Glomerular visceral epithelial cell (primary cell): ENCODE measurements at regions not wholly inside any gene's neighbourhood (a gene's known extent, or its start where the extent isn't known, plus 50 kb on each side); places are given as distances from the start of the nearest gene placed in this dataset.

ENCODE experiments used
- DNase-seq: peaks from one replicate; pipeline ENCODE4 v3.0.0-alpha.2; 2016; ENCODE audit errors: extremely low spot score

GRCh38 chr5:73266176-73266738 lies 93.3 kb downstream of the TMEM174 start:
- DNase-seq = no peak

GRCh38 chr5:73265641-73266040 lies 92.6 kb downstream of the TMEM174 start:
- no peak for DNase-seq

GRCh38 chr5:73264631-73265030 lies 91.6 kb downstream of the TMEM174 start:
- no peak for DNase-seq

GRCh38 chr5:73263001-73263710 lies 90.2 kb downstream of the TMEM174 start:
- no peak for DNase-seq

GRCh38 chr5:73256862-73257261 lies 83.9 kb downstream of the TMEM174 start:
- no peak for DNase-seq

- no peak for DNase-seq
Observed at GRCh38 chr5:73256462-73256861, 83.5 kb downstream of the TMEM174 start.

- no peak for DNase-seq
Observed at GRCh38 chr5:73256012-73256411, 83.0 kb downstream of the TMEM174 start.

- no peak for DNase-seq
Observed at GRCh38 chr5:73254642-73255041, 81.6 kb downstream of the TMEM174 start.

GRCh38 chr5:73253047-73253660 lies 80.2 kb downstream of the TMEM174 start:
- no peak for DNase-seq

GRCh38 chr5:73250645-73251044 lies 77.7 kb downstream of the TMEM174 start:
- no peak for DNase-seq

- no peak for DNase-seq
Observed at GRCh38 chr5:73242735-73243134, 69.7 kb downstream of the TMEM174 start.

GRCh38 chr5:73238873-73239272 lies 65.9 kb downstream of the TMEM174 start:
- no peak for DNase-seq

GRCh38 chr5:73236541-73237128 lies 63.6 kb downstream of the TMEM174 start:
- no peak for DNase-seq

- DNase-seq = no peak
Observed at GRCh38 chr5:73234204-73234555, 61.2 kb downstream of the TMEM174 start.

- DNase-seq = no peak
Observed at GRCh38 chr5:73233461-73234203, 60.6 kb downstream of the TMEM174 start.

GRCh38 chr5:73233053-73233460 lies 60.1 kb downstream of the TMEM174 start:
- DNase-seq = no peak

- DNase-seq = no peak
Observed at GRCh38 chr5:73232266-73233041, 59.5 kb downstream of the TMEM174 start.

GRCh38 chr5:73231246-73231778 lies 58.3 kb downstream of the TMEM174 start:
- no peak for DNase-seq

GRCh38 chr5:73230264-73231245 lies 57.6 kb downstream of the TMEM174 start:
- no peak for DNase-seq

GRCh38 chr5:73229271-73229670 lies 56.3 kb downstream of the TMEM174 start:
- DNase-seq = no peak
